GM18861 (cell line): ENCODE measurements at regions not wholly inside any gene's neighbourhood (a gene's known extent, or its start where the extent isn't known, plus 50 kb on each side); places are given as distances from the start of the nearest gene placed in this dataset.
"Not testable (repeated sequence)": the region's sequence is repeated elsewhere in the genome, so short reads cannot be mapped to it uniquely, and the experiment has no call there.

Source experiments
- ATAC-seq: cut with Tn5 transposase; IDR thresholded peaks from one replicate; pipeline ENCODE4 v1.9.1; 2021; ENCODE audit not compliant: unreplicated experiment

DNA sequence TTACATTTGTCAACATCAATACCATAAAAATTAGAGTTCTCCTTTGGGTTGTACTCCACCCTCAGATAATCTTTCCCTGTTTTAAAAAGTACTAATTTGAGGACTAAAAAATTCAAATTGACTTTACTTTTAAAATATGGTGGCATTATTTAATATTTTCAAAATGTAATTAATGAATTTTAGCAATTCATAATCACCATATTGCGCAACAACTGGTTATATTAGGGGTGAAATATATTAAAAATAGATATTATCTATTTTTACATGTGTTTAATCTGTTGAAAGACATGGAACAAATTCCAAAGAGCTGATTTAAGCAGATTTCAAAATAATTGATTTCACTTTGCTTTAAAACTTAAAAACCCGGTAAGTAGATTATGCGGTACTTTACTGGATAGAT lies 236.6 kb upstream of the NOL4 start:
- ATAC-seq, result no peak

DNA sequence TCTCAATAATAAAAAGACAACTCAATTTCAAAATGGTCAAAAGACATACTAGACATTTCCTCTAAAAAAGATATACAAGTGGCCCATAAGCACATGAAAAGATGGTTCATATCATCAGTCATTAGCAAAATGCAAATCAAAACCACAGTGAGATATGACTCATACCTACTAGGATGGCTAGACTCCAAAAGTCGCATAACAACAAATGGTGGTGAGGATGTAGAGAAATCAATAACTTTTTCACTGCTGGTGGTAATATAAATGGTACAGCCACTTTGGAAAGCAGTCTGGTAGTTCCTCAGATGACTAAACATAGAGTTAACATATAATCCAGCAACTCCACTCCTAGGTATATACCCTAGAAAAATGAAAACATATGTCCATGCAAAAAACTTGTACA lies 242.3 kb upstream of the NOL4 start:
- ATAC-seq, result peak; percentile 94

DNA sequence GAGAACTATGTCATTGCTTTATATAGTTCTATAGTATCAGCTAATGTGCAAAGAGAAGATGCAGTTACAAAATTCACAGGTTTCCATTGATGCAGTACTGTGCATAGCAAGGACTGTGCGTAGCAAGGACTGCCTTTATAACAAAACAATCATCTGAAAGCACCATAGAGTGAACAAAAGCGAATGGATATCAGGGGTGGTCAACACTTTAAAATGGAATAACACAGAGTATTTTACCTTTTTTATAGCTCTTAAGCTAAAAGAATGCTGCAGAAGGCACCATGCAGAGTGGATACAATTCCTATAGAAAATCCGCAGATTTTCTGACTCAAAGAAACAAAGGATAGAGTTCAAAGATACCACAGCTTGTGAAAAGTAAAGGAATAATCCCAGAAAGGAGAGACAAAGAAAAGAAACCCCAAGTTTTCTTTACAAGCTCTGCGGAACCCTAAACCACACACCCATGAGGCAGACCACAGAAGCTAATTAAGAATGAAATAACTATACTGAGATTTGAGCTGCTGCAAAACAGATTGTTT lies 229.9 kb upstream of the DTNA start:
- ATAC-seq, result no peak

DNA sequence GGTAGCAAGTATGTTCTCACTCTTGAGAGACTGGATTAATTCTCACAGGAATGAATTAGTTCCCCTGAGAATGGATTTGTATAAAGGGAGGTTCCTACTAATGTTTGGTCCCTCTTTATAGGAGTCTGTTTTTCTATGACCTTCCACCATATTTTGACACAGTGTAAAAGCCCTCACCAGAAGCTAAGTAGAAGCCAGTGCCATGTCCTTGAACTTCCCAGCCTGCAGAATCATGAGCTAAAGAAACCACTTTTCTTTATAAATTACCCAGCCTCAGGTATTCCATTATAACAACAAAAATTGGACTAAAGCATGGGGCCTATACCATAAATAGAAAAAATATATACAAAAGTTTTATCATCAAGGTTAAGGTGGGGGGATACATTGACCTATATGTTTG lies 227.9 kb upstream of the DTNA start:
- ATAC-seq, result no peak

DNA sequence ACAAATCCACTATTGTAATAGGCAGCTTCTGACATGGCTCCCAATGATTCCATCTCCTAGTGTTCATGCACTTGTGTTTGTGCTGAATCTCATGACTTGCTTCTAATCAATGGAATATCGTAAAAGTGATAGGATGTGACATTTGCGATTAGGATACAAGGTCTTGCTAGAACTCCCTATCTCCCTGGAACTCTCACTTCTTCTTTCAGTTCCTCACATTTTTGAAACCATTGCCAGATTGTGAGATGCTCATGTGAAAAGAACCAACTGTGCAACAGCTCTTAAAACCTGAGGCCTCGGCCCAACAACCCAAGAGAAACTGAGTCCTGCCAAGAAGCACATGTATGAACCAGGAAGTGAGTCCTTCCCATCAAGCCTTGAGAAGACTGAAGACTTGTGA lies 226.9 kb upstream of the DTNA start:
- ATAC-seq, result no peak

- ATAC-seq, result no peak
Measured at GRCh38 chr18:34491719-34492118, 218.4 kb upstream of the DTNA start.

GRCh38 chr18:34492652-34493051 lies 217.4 kb upstream of the DTNA start:
- ATAC-seq, result no peak

- peak; percentile 40 for ATAC-seq
Measured at GRCh38 chr18:34493099-34493544, 217.0 kb upstream of the DTNA start.

- ATAC-seq, result peak; percentile 38
Measured at GRCh38 chr18:34493566-34494358, 216.3 kb upstream of the DTNA start.

DNA sequence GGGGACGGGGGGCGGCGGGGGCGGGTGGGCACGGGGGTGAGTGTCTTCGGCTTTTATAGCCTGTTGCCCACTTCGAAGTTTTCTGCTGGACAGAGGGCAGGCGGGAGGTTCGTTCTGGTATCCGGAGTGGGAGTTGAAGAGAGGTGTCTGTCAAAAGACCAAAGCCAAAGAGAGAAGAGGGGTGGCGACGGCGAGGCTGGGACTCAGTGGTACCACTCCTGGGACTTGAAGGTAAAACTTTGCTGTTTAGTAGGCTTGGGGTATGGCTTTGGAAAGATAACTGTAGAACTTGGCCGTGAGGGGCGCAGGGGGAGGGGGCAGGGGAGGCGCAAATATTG lies 215.8 kb upstream of the DTNA start:
- no peak for ATAC-seq

- ATAC-seq, result no peak
Measured at GRCh38 chr18:34495506-34495905, 214.6 kb upstream of the DTNA start.

GRCh38 chr18:34501553-34501952 lies 208.5 kb upstream of the DTNA start:
- no peak for ATAC-seq

DNA sequence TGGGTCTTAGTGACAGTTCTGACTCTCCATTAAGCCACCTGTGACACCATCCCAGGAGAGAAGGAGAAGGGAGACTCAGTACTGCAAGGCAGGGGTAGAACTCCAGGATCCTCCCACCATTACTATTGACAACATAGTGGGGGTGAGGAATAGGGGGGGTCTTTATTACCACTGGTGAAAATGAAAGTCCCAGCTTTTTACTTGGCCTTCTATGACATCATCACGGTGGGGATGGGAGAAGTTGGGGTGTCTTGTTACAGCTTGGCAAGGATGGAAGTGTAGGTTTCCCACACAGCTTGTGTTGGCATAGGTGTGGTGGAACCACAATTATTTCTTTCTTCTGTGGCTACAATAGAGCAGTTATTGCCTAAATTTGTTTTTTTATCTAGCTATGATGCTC lies 203.9 kb upstream of the DTNA start:
- no peak for ATAC-seq

DNA sequence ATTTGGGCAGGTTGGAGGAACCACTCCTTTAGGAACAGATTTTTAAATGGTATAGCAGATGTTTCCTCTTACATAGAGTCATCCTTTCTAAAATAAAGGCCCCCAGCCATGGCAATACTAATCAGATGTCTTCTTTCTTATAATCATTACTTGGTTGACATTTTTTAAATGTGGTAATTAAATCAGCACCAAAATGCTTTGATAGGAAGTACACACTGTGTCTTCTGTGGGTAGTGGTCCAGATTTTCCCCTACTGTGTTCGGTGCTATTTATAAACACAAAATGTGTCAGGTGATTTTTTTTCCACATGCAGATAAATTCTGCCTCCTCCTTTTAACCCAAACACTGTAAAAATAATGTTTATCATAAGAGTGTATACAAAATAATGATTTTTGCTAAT lies 200.9 kb upstream of the DTNA start:
- no peak for ATAC-seq

DNA sequence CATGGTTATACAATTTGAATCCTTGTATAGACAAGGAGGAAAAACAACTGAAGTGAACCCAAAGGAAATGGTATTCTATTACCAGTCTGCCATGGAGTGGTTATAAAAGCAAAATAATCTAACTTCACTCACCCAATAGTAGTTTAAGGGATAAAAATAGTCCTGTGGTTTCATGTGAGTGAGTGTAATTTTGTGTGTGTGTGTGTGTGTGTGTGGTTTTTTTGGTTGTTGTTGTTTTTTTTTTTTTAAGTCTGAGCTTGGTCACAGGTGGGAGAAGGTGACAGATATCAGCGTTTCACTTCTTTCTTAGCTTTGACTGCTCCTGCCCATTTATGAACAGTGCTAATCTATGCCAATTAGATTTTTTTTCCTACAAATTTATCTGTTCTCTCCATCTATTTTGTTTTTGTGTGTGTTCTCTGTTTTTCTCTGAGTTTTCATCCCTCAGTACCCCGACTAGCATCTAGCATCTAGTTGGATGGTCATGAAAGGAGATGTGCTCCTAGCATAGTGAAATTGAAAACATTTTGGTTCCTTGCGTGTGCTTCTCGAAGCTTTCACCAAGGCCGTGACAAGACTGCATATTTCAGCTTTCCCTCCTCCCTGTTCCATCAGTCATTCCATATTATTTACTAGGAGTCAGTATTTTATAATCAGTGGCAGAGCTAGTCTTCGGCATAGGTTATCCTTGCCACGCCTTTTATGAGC lies 200.1 kb upstream of the DTNA start:
- no peak for ATAC-seq

- no peak for ATAC-seq
Measured at GRCh38 chr18:34510926-34511325, 199.2 kb upstream of the DTNA start.

- ATAC-seq, result no peak
Measured at GRCh38 chr18:34511435-34511834, 198.7 kb upstream of the DTNA start.

- ATAC-seq, result no peak
Measured at GRCh38 chr18:34511879-34512278, 198.2 kb upstream of the DTNA start.

- no peak for ATAC-seq
Measured at GRCh38 chr18:34514238-34514637, 195.9 kb upstream of the DTNA start.

- ATAC-seq, result no peak
Measured at GRCh38 chr18:34514957-34515356, 195.1 kb upstream of the DTNA start.

DNA sequence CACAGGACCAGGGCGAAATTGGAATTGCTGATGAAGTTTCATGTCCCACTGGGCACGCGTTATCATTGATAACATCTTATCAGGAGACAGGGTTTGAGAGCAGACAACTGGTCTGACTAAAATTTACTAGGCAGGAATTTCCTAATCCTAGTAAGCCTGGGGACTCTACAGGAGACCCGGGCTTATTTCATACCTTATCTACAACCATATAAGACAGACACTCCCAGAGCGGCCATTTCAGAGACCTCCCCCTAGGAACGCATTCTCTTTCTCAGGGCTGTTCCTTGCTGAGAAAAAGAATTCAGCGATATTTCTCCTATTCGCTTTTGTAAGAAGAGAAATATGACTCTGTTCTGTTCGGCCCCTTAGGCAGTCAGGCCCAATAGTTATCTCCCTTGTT lies 193.7 kb upstream of the DTNA start:
- ATAC-seq, result not testable (repeated sequence)

GRCh38 chr18:34516996-34517395 lies 193.1 kb upstream of the DTNA start:
- not testable (repeated sequence) for ATAC-seq
